ENCODE measurements at regions not wholly inside any gene's neighbourhood (a gene's known extent, or its start where the extent isn't known, plus 50 kb on each side); places are given as distances from the start of the nearest gene placed in this dataset.

DNA sequence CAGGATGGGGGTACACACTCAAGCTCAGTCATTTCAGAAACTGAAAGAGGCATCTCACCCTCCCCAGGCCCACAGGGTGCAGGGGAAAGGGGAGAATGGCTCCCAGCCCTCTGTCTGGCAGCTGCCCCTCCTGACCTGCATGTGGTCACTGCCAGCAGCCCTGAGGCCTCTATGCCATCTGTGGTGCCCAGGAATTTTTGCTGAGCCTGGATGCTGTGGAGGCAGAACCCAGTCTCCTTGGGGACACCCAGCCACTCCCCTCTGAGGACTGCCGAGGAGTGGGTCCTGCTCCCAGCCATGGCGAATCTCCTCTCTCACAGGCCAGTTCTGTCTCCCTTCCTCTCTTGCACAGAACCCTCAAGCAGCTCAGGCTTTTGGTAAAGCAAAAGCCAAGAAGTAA lies 104.0 kb upstream of the ALDH1B1 start:
- ATAC-seq (ENCODE audit: poor library complexity) (no peak), DNase-seq (no peak)
- Mint-ChIP-seq H3K36me3 (ENCODE audit: low read depth) (no peaks in the 10 kb centered on the region), H3K27me3 (no peaks in the 10 kb centered on the region), H3K27ac (no peak overlapping the region), H3K4me3 (no peak overlapping the region), H3K4me1 (ENCODE audit: low read depth) (no peaks in the 10 kb centered on the region), H3K9me3 (no peaks in the 10 kb centered on the region)
- Histone ChIP-seq H3K27me3 (ENCODE audit: control insufficient read depth in 1 of 2, insufficient read depth in 2 of 2, low read length in 2 of 2) (no peaks in the 10 kb centered on the region), H3K4me1 (ENCODE audit: insufficient read depth, low read length) (no peaks in the 10 kb centered on the region), H3K9me3 (ENCODE audit: control insufficient read depth in 1 of 2, insufficient read depth in 1 of 2, low read length in 2 of 2) (no peaks in the 10 kb centered on the region), H3K27ac (ENCODE audit: low read depth in 1 of 2, low read length in 2 of 2) (no peak overlapping the region), H3K4me3 (ENCODE audit: low read length) (no peak overlapping the region), H3K36me3 (ENCODE audit: insufficient read depth, low read length) (no peaks in the 10 kb centered on the region)
- POLR2A ChIA-PET: no interaction called here
- TF ChIP-seq CTCF (IDR thresholded peaks at IDR 0.05): no peak
- intact Hi-C loops (cut with DNase I, micrococcal nuclease): no loop called here
- CTCF ChIA-PET: no interaction called here

DNA sequence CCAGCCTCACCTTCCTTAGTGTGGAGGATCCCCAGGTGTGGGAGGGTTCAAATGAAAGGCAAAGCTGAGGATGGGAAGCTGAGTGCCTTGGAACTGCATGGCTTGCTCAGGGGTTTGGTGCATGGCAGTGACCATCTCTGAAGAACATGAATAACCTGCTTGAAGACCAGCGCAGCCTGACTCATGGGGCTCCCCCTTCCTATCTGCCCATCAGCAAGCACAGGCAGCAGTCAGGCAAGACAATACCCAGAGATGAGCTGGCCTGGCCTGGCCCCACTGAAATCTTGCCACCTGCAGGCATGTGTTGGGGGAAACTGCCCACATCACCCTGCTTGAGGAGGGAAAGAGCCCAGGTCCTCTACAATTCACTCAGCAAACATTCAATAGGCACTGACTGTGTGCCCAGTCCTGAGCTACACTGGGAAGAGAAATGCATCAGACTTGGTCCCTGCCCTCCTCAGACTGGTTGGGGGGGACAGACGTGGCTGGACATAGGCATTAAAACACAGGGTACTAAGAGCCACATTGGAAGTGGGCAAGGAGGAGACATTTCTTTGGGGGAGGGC lies 105.0 kb upstream of the ALDH1B1 start:
- Mint-ChIP-seq H3K36me3 (ENCODE audit: low read depth) (no peaks in the 10 kb centered on the region), H3K27me3 (no peaks in the 10 kb centered on the region), H3K9me3 (no peaks in the 10 kb centered on the region), H3K4me1 (ENCODE audit: low read depth) (no peaks in the 10 kb centered on the region), H3K27ac (no peak overlapping the region), H3K4me3 (no peak overlapping the region)
- Histone ChIP-seq H3K4me3 (ENCODE audit: low read length) (no peak overlapping the region), H3K9me3 (ENCODE audit: control insufficient read depth in 1 of 2, insufficient read depth in 1 of 2, low read length in 2 of 2) (no peaks in the 10 kb centered on the region), H3K27ac (ENCODE audit: low read depth in 1 of 2, low read length in 2 of 2) (no peak overlapping the region), H3K36me3 (ENCODE audit: insufficient read depth, low read length) (no peaks in the 10 kb centered on the region), H3K27me3 (ENCODE audit: control insufficient read depth in 1 of 2, insufficient read depth in 2 of 2, low read length in 2 of 2) (no peaks in the 10 kb centered on the region), H3K4me1 (ENCODE audit: insufficient read depth, low read length) (no peaks in the 10 kb centered on the region)
- DNase-seq: no peak
- CTCF ChIA-PET: no interaction called here
- no peak for TF ChIP-seq CTCF (IDR thresholded peaks at IDR 0.05)
- POLR2A ChIA-PET: no interaction called here
- ATAC-seq (ENCODE audit: poor library complexity): no peak
- intact Hi-C loops (cut with DNase I, micrococcal nuclease): no loop called here

- Mint-ChIP-seq H3K9me3 (no peaks in the 10 kb centered on the region), H3K27me3 (no peaks in the 10 kb centered on the region), H3K27ac (no peak overlapping the region), H3K4me3 (no peak overlapping the region), H3K4me1 (ENCODE audit: low read depth) (no peaks in the 10 kb centered on the region), H3K36me3 (ENCODE audit: low read depth) (no peaks in the 10 kb centered on the region)
- ChIA-PET POLR2A (no interaction called here), CTCF (no interaction called here)
- TF ChIP-seq CTCF (IDR thresholded peaks at IDR 0.05): no peak
- no peak for DNase-seq
- Histone ChIP-seq H3K4me1 (ENCODE audit: insufficient read depth, low read length) (no peaks in the 10 kb centered on the region), H3K9me3 (ENCODE audit: control insufficient read depth in 1 of 2, insufficient read depth in 1 of 2, low read length in 2 of 2) (no peaks in the 10 kb centered on the region), H3K27ac (ENCODE audit: low read depth in 1 of 2, low read length in 2 of 2) (no peak overlapping the region), H3K36me3 (ENCODE audit: insufficient read depth, low read length) (no peaks in the 10 kb centered on the region), H3K27me3 (ENCODE audit: control insufficient read depth in 1 of 2, insufficient read depth in 2 of 2, low read length in 2 of 2) (no peaks in the 10 kb centered on the region), H3K4me3 (ENCODE audit: low read length) (no peak overlapping the region)
- ATAC-seq (ENCODE audit: poor library complexity): no peak
- intact Hi-C loops (cut with DNase I, micrococcal nuclease): no loop called here
Measured at GRCh38 chr9:38286766-38287165, 105.7 kb upstream of the ALDH1B1 start.
